ENCODE measurements at regions not wholly inside any gene's neighbourhood (a gene's known extent, or its start where the extent isn't known, plus 50 kb on each side); places are given as distances from the start of the nearest gene placed in this dataset.

GRCh38 chr1:118346936-118347335, 161.9 kb upstream of the SPAG17 start:
- DNase-seq (ENCODE audit: low spot score): no peak

- no peak for DNase-seq (ENCODE audit: low spot score)
These were observed 156.2 kb upstream of the SPAG17 start for GRCh38 chr1:118340928-118341910.

GRCh38 chr1:118339400-118340124, 154.5 kb upstream of the SPAG17 start:
- DNase-seq (ENCODE audit: low spot score): no peak

- DNase-seq (ENCODE audit: low spot score): no peak
These were observed 153.9 kb upstream of the SPAG17 start for GRCh38 chr1:118338936-118339335.

- DNase-seq (ENCODE audit: low spot score): no peak
These were observed 152.3 kb upstream of the SPAG17 start for GRCh38 chr1:118337346-118337745.

GRCh38 chr1:118335331-118335732, 150.3 kb upstream of the SPAG17 start:
- DNase-seq (ENCODE audit: low spot score): no peak

GRCh38 chr1:118334506-118334905, 149.5 kb upstream of the SPAG17 start:
- no peak for DNase-seq (ENCODE audit: low spot score)

GRCh38 chr1:118333601-118334210, 148.7 kb upstream of the SPAG17 start:
- no peak for DNase-seq (ENCODE audit: low spot score)

- no peak for DNase-seq (ENCODE audit: low spot score)
These were observed 142.1 kb upstream of the SPAG17 start for GRCh38 chr1:118326960-118327629.

GRCh38 chr1:118325550-118326225, 140.7 kb upstream of the SPAG17 start:
- DNase-seq (ENCODE audit: low spot score): no peak

GRCh38 chr1:118323246-118323645, 138.2 kb upstream of the SPAG17 start:
- no peak for DNase-seq (ENCODE audit: low spot score)

GRCh38 chr1:118322331-118322730, 137.3 kb upstream of the SPAG17 start:
- DNase-seq (ENCODE audit: low spot score): no peak

GRCh38 chr1:118321840-118322239, 136.8 kb upstream of the SPAG17 start:
- no peak for DNase-seq (ENCODE audit: low spot score)

GRCh38 chr1:118317842-118318614, 133.0 kb upstream of the SPAG17 start:
- DNase-seq (ENCODE audit: low spot score): no peak

- DNase-seq (ENCODE audit: low spot score): no peak
These were observed 121.8 kb upstream of the SPAG17 start for GRCh38 chr1:118306851-118307250.

GRCh38 chr1:118304722-118305359, 119.8 kb upstream of the SPAG17 start:
- DNase-seq (ENCODE audit: low spot score): no peak

- no peak for DNase-seq (ENCODE audit: low spot score)
These were observed 118.5 kb upstream of the SPAG17 start for GRCh38 chr1:118303534-118303933.

GRCh38 chr1:118303064-118303463, 118.0 kb upstream of the SPAG17 start:
- no peak for DNase-seq (ENCODE audit: low spot score)

GRCh38 chr1:118302145-118302544, 117.1 kb upstream of the SPAG17 start:
- no peak for DNase-seq (ENCODE audit: low spot score)

- no peak for DNase-seq (ENCODE audit: low spot score)
These were observed 115.8 kb upstream of the SPAG17 start for GRCh38 chr1:118300808-118301207.
